ENCODE measurements at regions not wholly inside any gene's neighbourhood (a gene's known extent, or its start where the extent isn't known, plus 50 kb on each side); places are given as distances from the start of the nearest gene placed in this dataset.

- TF ChIP-seq TAF7 (optimal IDR thresholded peaks at IDR 0.05; ENCODE audit: borderline replicate concordance, low read depth, low read length) (no peak), RFX5 (IDR thresholded peaks at IDR 0.05; ENCODE audit: borderline replicate concordance, low read depth, low read length) (no peak), TAF1 (IDR thresholded peaks at IDR 0.05; ENCODE audit: low read depth, low read length) (no peak), SP1 (IDR thresholded peaks at IDR 0.05; ENCODE audit: low read depth, low read length) (no peak)
Measured at GRCh38 chr18:24934258-24934932, 417.6 kb downstream of the ZNF521 start (continued).
